Activated CD8-positive, alpha-beta T cell treated with anti-CD3 and anti-CD28 coated beads for 36 hours (primary cell): ENCODE measurements at regions not wholly inside any gene's neighbourhood (a gene's known extent, or its start where the extent isn't known, plus 50 kb on each side); places are given as distances from the start of the nearest gene placed in this dataset.

Source experiments
- ATAC-seq: fragments of 200-7000 bp; cut with Tn5 transposase; one replicate; pipeline ENCODE4 v1.10.0; 2021; ENCODE audit warnings: mild to moderate bottlenecking, moderate library complexity
- CTCF ChIA-PET: fragments of 350-600 bp; sonication (Branson Sonifier 250); formaldehyde crosslinking; loops from one replicate; lab custom pipeline; 2021; ENCODE audit warnings: antibody characterized with exemption; lab: Charles Lee
- POLR2A ChIA-PET: fragments of 350-600 bp; sonication (Branson Sonifier 250); formaldehyde crosslinking; loops from one replicate; lab custom pipeline; 2021; ENCODE audit warnings: antibody characterized with exemption; lab: Charles Lee
- DNase-seq: peaks from one replicate; pipeline ENCODE4 v3.0.0-alpha.2; 2020
- H3K27ac Mint-ChIP-seq: one replicate; pipeline ENCODE4 v1.8.0; 2021; ENCODE audit warnings: mild to moderate bottlenecking, mixed read lengths
- H3K27me3 Mint-ChIP-seq: one replicate; pipeline ENCODE4 v1.8.0; 2021; ENCODE audit warnings: mixed read lengths
- H3K36me3 Mint-ChIP-seq: one replicate; pipeline ENCODE4 v1.8.0; 2021; ENCODE audit warnings: low read depth, mixed read lengths
- H3K4me1 Mint-ChIP-seq: one replicate; pipeline ENCODE4 v1.8.0; 2021; ENCODE audit warnings: low read depth, mixed read lengths
- H3K4me3 Mint-ChIP-seq: one replicate; pipeline ENCODE4 v1.8.0; 2021; ENCODE audit warnings: mild to moderate bottlenecking, moderate library complexity, mixed read lengths
- H3K9me3 Mint-ChIP-seq: one replicate; pipeline ENCODE4 v1.8.0; 2021; ENCODE audit warnings: mixed read lengths
- CTCF ChIP-seq: fragments of 200-600 bp; IDR thresholded peaks from one replicate; pipeline ENCODE4 v1.8.0; 2022; ENCODE audit warnings: antibody characterized with exemption, mild to moderate bottlenecking
- intact Hi-C: fragments of 100-400 bp; cut with micrococcal nuclease; formaldehyde crosslinking; loops from one replicate; pipeline ENCODE4 v1.10.0; 2022

DNA sequence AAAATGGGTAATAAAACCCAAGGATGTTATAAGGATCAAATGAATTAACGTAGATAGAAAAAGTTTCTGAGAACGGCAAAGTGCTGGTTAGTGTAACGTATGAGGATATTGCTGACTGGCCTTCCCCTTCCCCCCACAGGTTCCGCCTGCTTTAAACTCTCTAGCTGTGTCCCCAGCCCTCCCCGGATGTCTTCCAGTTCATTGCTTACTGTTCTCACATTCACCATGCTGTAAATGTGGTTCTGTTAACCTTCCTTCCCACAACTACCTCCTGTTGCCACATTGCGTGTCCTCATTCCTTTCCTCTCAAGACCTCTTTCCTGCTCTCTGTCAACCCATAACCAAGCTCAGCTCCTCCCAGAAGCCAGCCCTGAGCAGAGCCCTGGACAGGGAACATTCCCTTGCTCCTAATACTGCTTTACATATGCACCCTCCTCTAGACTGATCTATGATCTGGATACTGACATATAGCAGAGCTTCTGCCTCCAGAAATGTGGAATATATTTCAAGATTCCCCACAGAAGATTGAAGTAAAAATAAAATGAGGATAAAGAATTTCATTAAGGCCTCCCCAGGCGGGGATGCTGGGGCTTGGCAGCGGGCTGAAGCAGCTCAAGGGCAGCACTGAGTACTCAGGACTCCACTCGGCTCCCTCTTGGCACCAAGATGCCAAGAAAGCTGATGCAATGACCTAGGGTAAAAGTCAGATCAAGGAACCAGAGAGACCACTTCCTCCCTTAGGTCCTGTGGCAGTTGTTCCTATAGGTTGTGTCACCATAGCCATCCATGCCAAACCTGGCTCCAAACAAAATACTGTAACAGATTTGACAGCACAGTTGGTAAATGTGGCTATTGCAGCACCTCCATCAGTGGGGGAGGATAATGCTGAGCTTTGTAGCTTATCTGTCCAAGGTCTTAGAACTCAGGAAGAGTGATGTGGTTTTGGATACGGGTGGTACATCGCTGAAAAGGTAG lies 136.4 kb upstream of the PIK3C3 start:
- DNase-seq, result no peak
- H3K4me3 Mint-ChIP-seq, result no peak overlapping the region
- no peak overlapping the region for H3K27ac Mint-ChIP-seq
- peaks cover 5% of the 10 kb centered on the region for H3K27me3 Mint-ChIP-seq
- no peak for TF ChIP-seq CTCF
- no peak for ATAC-seq
- no peaks in the 10 kb centered on the region for H3K36me3 Mint-ChIP-seq
- intact Hi-C loops, result no loop called here
- H3K9me3 Mint-ChIP-seq, result no peaks in the 10 kb centered on the region
- ChIA-PET POLR2A (no interaction called here), CTCF (no interaction called here)
- H3K4me1 Mint-ChIP-seq, result peaks cover 4% of the 10 kb centered on the region

DNA sequence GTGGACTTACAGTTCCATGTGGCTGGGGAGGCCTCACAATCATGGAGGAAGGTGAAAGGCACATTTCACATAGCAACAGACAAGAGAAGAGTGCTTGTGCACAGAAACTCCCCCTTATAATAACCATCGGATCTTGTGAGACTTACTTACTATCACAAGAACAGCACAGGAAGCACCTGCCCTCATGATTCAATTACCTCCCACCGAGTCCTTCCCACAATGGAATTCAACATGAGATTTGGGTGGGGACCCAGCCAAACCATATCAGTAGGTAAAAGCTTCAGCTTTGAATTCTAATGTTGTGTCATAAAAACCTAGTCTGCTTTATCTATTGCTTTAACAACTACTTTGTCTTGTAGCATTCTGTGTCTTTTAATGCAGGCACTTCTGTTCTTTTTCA lies 140.4 kb upstream of the PIK3C3 start:
- intact Hi-C loops, result loop anchor here (5.0 kb wide), 1 partner anchor 52 kb away; no protein-coding TSS in a partner anchor
- Mint-ChIP-seq H3K27ac (no peak overlapping the region), H3K4me1 (no peaks in the 10 kb centered on the region), H3K36me3 (no peaks in the 10 kb centered on the region), H3K9me3 (no peaks in the 10 kb centered on the region), H3K4me3 (no peak overlapping the region), H3K27me3 (peaks cover 5% of the 10 kb centered on the region)
- TF ChIP-seq CTCF, result no peak
- ATAC-seq (no peak), DNase-seq (no peak)
- ChIA-PET POLR2A (no interaction called here), CTCF (no interaction called here)

DNA sequence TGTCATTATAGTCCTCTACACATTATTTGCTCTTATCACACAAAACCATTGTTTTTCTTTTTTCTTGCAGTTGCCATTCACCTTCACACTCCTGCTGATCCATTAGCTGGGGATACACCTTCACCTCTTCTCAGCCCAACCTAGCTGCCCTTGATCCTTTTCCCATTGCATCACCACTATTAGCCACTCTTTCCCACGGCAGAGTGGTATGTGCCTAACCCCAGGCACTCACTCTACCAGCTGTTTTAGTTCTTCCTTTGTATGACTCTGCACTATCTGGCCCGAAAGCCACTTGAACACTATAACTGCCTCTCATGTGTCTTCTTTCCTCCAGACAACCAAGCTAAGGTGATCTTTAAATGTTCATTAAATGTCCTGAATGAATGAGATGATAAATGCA lies 145.4 kb upstream of the PIK3C3 start:
- H3K4me1 Mint-ChIP-seq, result no peaks in the 10 kb centered on the region
- H3K27me3 Mint-ChIP-seq, result peaks cover 6% of the 10 kb centered on the region
- H3K36me3 Mint-ChIP-seq, result no peaks in the 10 kb centered on the region
- ATAC-seq (no peak), DNase-seq (no peak)
- no peak for TF ChIP-seq CTCF
- CTCF ChIA-PET, result no interaction called here
- H3K9me3 Mint-ChIP-seq, result no peaks in the 10 kb centered on the region
- H3K27ac Mint-ChIP-seq, result no peak overlapping the region
- H3K4me3 Mint-ChIP-seq, result no peak overlapping the region
- intact Hi-C loops, result loop anchor here (5.0 kb wide), 1 partner anchor 47 kb away; no protein-coding TSS in a partner anchor
- POLR2A ChIA-PET, result no interaction called here

DNA sequence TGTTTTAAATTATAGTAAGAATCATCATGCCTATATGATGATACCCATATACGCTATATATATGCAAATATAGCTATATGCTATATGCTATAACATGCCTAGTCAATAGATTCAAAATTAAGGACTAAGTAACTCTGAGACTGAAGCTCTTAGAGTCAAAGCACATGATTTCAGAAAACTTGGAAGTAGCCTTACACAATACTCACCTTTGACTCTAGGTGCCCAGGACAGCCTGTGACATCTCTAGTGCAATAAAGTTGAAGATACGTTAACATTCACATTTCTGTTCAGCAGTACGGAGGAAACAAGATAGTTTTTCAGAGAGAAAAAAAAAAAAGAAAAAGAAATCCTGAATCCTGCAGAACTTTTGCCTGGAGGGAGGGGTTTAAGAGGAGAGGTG lies 149.7 kb upstream of the PIK3C3 start:
- no peaks in the 10 kb centered on the region for H3K9me3 Mint-ChIP-seq
- H3K4me1 Mint-ChIP-seq, result no peaks in the 10 kb centered on the region
- H3K36me3 Mint-ChIP-seq, result no peaks in the 10 kb centered on the region
- ATAC-seq (no peak), DNase-seq (no peak)
- H3K27ac Mint-ChIP-seq, result no peak overlapping the region
- peaks cover 4% of the 10 kb centered on the region for H3K27me3 Mint-ChIP-seq
- H3K4me3 Mint-ChIP-seq, result no peak overlapping the region
- POLR2A ChIA-PET, result no interaction called here
- intact Hi-C loops, result no loop called here
- CTCF ChIA-PET, result no interaction called here
- no peak for TF ChIP-seq CTCF

- Mint-ChIP-seq H3K4me3 (no peak overlapping the region), H3K27me3 (no peaks in the 10 kb centered on the region), H3K9me3 (no peaks in the 10 kb centered on the region), H3K4me1 (no peaks in the 10 kb centered on the region), H3K27ac (no peak overlapping the region), H3K36me3 (no peaks in the 10 kb centered on the region)
- ChIA-PET CTCF (no interaction called here), POLR2A (no interaction called here)
- DNase-seq (no peak), ATAC-seq (no peak)
- intact Hi-C loops, result no loop called here
- no peak for TF ChIP-seq CTCF
Measured at GRCh38 chr18:41798879-41799278, 156.2 kb upstream of the PIK3C3 start.
